Pancreas (tissue), 10 donors: ENCODE measurements at regions not wholly inside any gene's neighbourhood (a gene's known extent, or its start where the extent isn't known, plus 50 kb on each side); places are given as distances from the start of the nearest gene placed in this dataset.
A peak's percentile ranks its signal among the peaks of the same experiment; 100 is the strongest.

Source experiments
- ATAC-seq, 4 donors: fragments of 200-7000 bp; cut with Tn5 transposase; one replicate each; pipeline versions ENCODE4 v1.8.0 to v1.9.1; 2020; ENCODE audit warnings: mild to moderate bottlenecking in 4 of 4, moderate library complexity in 4 of 4
- DNase-seq, 6 donors: peaks; one replicate each; pipeline ENCODE4 v3.0.0-alpha.2; 2020
- FAIRE-seq: peaks from 2 replicates; lab custom pipeline; 2012; peaks lifted over from hg19 to GRCh38; lab: Jason Lieb, UNC
- H3K27ac ChIP-seq, 4 donors: fragments of 200-600 bp; sonication (generic); 1 replicate in 3 of 4; 2 replicates in 1 of 4; pipeline versions ENCODE4 v1.5.0 to v1.8.0; 2020
- H3K27me3 ChIP-seq, 4 donors: fragments of 200-600 bp; one replicate each; pipeline ENCODE4 v1.8.0; 2021
- H3K36me3 ChIP-seq, 3 donors: fragments of 200-600 bp; sonication (generic) in 1 of 3; one replicate each; pipeline versions ENCODE4 v1.5.0 to v1.8.0; 2020 to 2021
- H3K4me1 ChIP-seq, 3 donors: fragments of 200-600 bp; one replicate each; pipeline ENCODE4 v1.8.0; 2021
- H3K4me3 ChIP-seq, 4 donors: fragments of 200-600 bp; sonication (generic) in 2 of 4; one replicate each; pipeline versions ENCODE4 v1.5.0 to v1.8.0; 2020 to 2021
- H3K9me3 ChIP-seq, 4 donors: fragments of 200-600 bp; one replicate each; pipeline ENCODE4 v1.8.0; 2021
- CTCF ChIP-seq, 4 donors: fragments of 200-600 bp; sonication (generic) in 3 of 4; IDR thresholded peaks; one replicate each; pipeline versions ENCODE4 v1.5.0 to v1.8.0; 2021; ENCODE audit warnings: antibody characterized with exemption in 4 of 4
- WGBS, 2 donors: extraction: QIAGEN DNeasy Blood & Tissue Kit; methylation state at CpG; one replicate each; pipeline ENCODE4 v1.1.7; 2013; 5-methylcytosine and 5-hydroxymethylcytosine counted together
- intact Hi-C, 3 donors: fragments of 100-400 bp; cut with DNase I; formaldehyde crosslinking; loops; one replicate each; pipeline versions ENCODE4 v1.11.1 to v1.14.2; 2022
- donor health status: healthy with polysubstance abuse.
- donor health status: DM: no; HTN: no; CAD: no; lungs with moderate emphysema.
- donor health status: DM: no; HTN: no; CAD: no.
- donor health status: control.
- donor health status: control.
- donor health status: Bipolar disorder and iron deficiency.
- donor health status: DM: yes; HTN: yes; CAD: no.
- donor health status: DM: no; HTN: no; CAD: no.
- donor health status: DM: no; HTN: no; CAD: no.
- donor health status: DM: yes; HTN: yes; CAD: no.

- Histone ChIP-seq H3K36me3 (no peaks in the 10 kb centered on the region), H3K9me3 (no peaks in the 10 kb centered on the region), H3K4me1 (no peaks in the 10 kb centered on the region), H3K27ac (no peak overlapping the region), H3K27me3 (no peaks in the 10 kb centered on the region), H3K4me3 (no peak overlapping the region)
- no peak for FAIRE-seq
- intact Hi-C loops: no loop called here
- TF ChIP-seq CTCF (IDR thresholded peaks at IDR 0.05): no peak
- no peak for ATAC-seq
- no peak for DNase-seq
- 49 to 52% methylated on average over 7 of the region's 7 CpGs for WGBS, 2 donors
Measured at GRCh38 chr1:112092656-112093371, 103.3 kb upstream of the KCND3 start.

- DNase-seq (no peak), FAIRE-seq (no peak), ATAC-seq (no peak)
- intact Hi-C loops: no loop called here
- H3K27ac ChIP-seq: no peak overlapping the region
- H3K4me3 ChIP-seq: no peak overlapping the region
- no peaks in the 10 kb centered on the region for H3K9me3 ChIP-seq
- 27 to 28% methylated on average over 1 of the region's 1 CpG for WGBS, 2 donors
- no peak for TF ChIP-seq CTCF (IDR thresholded peaks at IDR 0.05)
- no peaks in the 10 kb centered on the region for H3K36me3 ChIP-seq
- H3K4me1 ChIP-seq: no peaks in the 10 kb centered on the region
- H3K27me3 ChIP-seq: no peaks in the 10 kb centered on the region
Measured at GRCh38 chr1:112093372-112093694, 103.9 kb upstream of the KCND3 start.

- Histone ChIP-seq H3K4me1 (no peaks in the 10 kb centered on the region), H3K27me3 (no peaks in the 10 kb centered on the region), H3K36me3 (no peaks in the 10 kb centered on the region), H3K9me3 (no peaks in the 10 kb centered on the region), H3K4me3 (no peak overlapping the region), H3K27ac (no peak overlapping the region)
- ATAC-seq: no peak
- FAIRE-seq: no peak
- intact Hi-C loops: no loop called here
- WGBS, 2 donors: 60 to 69% methylated on average over 2 of the region's 2 CpGs
- DNase-seq: no peak
- TF ChIP-seq CTCF (IDR thresholded peaks at IDR 0.05): no peak
Measured at GRCh38 chr1:112099979-112100378, 110.5 kb upstream of the KCND3 start.

- Histone ChIP-seq H3K36me3 (no peaks in the 10 kb centered on the region), H3K9me3 (no peaks in the 10 kb centered on the region), H3K27me3 (no peaks in the 10 kb centered on the region), H3K27ac (no peak overlapping the region), H3K4me1 (peaks cover 0 to 3% (median 0%) of the 10 kb centered on the region in 3 donors), H3K4me3 (no peak overlapping the region)
- WGBS, 2 donors: 74 to 82% methylated on average over 1 of the region's 1 CpG
- no peak for TF ChIP-seq CTCF (IDR thresholded peaks at IDR 0.05)
- ATAC-seq (no peak), DNase-seq (no peak), FAIRE-seq (no peak)
- intact Hi-C loops: no loop called here
Measured at GRCh38 chr1:112105557-112105956, 116.1 kb upstream of the KCND3 start.

- FAIRE-seq: no peak
- H3K36me3 ChIP-seq: no peaks in the 10 kb centered on the region
- peak in 2 of 6 donors; percentile 12 to 34 for DNase-seq
Measured at GRCh38 chr1:112110031-112110430, 120.6 kb upstream of the KCND3 start.

More at GRCh38 chr1:112110031-112110430, 120.6 kb upstream of the KCND3 start:
- 9 to 12% methylated on average over 3 of the region's 3 CpGs for WGBS, 2 donors
- Histone ChIP-seq H3K27ac (no peak overlapping the region), H3K4me3 (no peak overlapping the region), H3K9me3 (no peaks in the 10 kb centered on the region), H3K27me3 (no peaks in the 10 kb centered on the region), H3K4me1 (peaks cover 0 to 3% (median 0%) of the 10 kb centered on the region in 3 donors)
- peak; percentile 48 to 82 (median 68) for ATAC-seq
- TF ChIP-seq CTCF (IDR thresholded peaks at IDR 0.05): no peak
- intact Hi-C loops: no loop called here
